ENCODE measurements at regions not wholly inside any gene's neighbourhood (a gene's known extent, or its start where the extent isn't known, plus 50 kb on each side); places are given as distances from the start of the nearest gene placed in this dataset.
A peak's percentile ranks its signal among the peaks of the same experiment; 100 is the strongest.
"Not testable (repeated sequence)": the region's sequence is repeated elsewhere in the genome, so short reads cannot be mapped to it uniquely, and the experiment has no call there.

GRCh38 chr14:89743828-89744227 lies 210.7 kb downstream of the EFCAB11 start:
- no peak for DNase-seq

DNA sequence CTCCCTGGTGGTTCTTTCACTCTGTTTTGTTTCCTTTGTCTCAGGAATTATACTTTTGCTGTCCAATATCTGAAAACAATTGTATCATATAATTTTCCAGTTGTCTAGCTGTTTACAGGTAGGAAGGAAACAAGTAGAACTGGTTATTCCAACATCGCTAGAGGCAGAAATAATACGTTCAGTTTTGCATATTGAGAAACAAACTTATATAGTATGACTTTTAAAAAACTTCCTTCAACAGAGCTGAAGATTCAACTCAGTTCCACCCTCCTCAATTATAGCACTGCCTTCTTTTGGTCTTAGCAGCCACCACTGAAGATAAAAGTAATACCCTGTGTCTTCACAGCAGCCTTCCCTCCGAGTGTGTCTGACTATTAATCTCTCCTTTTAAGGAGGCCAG lies 214.3 kb downstream of the EFCAB11 start:
- no peak for DNase-seq

DNA sequence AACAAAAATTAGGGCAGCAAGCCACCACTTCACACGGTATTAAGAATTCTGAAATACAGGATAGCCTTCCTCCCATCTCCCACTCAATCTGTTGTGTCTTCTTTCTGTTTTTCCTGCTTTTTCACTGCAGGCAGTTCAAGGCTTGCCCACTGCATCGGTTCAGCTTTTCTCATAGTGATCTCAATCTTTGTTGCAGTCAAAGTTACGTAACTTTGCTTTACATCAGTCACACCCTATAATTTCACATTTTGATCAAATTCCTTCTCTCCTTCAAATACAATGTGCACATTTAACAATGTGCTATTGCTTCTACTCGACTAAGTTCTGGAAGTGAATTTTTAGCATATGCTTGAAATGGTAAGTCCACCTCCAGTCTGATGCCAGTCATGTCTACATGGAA lies 217.6 kb downstream of the EFCAB11 start:
- DNase-seq: no peak

DNA sequence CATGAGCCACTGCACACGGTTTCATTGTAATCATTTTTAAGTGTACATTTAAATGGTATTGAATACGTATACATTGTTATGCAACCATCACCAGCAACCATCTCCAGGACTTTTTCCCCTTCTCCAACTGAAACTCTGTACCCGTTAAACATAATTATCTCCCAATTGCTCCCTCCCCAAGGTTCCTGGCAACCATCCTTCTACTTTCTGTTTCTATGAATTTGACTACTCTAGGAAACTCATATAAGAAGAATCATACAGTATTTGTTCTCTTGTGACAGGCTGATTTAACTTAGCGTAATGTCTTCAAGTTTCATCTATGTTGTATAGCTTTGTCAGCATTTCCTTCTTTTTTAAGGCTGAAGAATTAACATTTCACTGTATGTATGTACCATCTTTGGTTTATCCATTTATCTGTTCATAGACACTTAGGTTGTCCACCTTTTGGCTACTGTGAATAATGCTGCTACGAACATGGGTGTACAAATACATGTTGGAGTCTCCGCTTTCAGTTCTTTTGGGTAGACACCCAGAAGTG lies 223.1 kb downstream of the EFCAB11 start:
- DNase-seq: no peak

GRCh38 chr14:89730687-89731086 lies 223.8 kb downstream of the EFCAB11 start:
- DNase-seq: no peak

- DNase-seq: no peak
These were observed 225.6 kb downstream of the EFCAB11 start for GRCh38 chr14:89728964-89729363.

- DNase-seq: not testable (repeated sequence)
These were observed 228.3 kb downstream of the EFCAB11 start for GRCh38 chr14:89726226-89726625.

GRCh38 chr14:89724628-89724960 lies 229.9 kb downstream of the EFCAB11 start:
- DNase-seq: no peak

- no peak for DNase-seq
These were observed 230.5 kb downstream of the EFCAB11 start for GRCh38 chr14:89723930-89724627.

GRCh38 chr14:89721956-89722355 lies 232.6 kb downstream of the EFCAB11 start:
- no peak for DNase-seq

- DNase-seq: no peak
These were observed 233.5 kb downstream of the EFCAB11 start for GRCh38 chr14:89720741-89721729.

DNA sequence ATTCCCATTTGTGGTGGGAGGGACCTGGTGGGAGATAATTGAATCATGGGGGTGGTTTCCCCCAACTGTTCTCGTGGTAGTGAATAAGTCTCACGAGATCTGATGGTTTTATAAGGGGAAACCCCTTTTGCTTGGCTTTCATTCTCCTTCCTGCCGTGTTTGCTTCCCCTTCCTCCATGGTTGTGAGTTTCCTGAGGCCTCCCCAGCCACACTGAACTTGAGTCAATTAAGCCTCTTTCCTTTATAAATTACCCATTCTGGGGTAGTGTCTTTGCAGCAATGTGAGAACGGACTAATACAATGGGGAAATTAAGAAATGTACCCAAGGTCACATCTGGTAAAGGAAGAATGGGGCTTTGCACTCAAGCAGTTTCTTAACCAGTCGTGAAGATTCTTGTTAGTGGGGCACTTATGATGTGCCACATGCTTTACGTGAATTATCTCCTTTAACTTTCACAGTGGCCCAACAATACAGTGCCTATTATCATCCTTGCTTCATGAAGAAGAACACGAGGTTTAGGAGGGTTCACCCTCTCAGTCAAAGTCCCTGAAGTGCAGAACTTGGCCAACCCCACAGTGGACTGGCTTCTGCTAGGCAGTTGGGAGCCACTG lies 234.3 kb downstream of the EFCAB11 start:
- DNase-seq: no peak

GRCh38 chr14:89719366-89720075 lies 235.0 kb downstream of the EFCAB11 start:
- DNase-seq: no peak

- no peak for DNase-seq
These were observed 245.4 kb downstream of the EFCAB11 start for GRCh38 chr14:89708982-89709625.

DNA sequence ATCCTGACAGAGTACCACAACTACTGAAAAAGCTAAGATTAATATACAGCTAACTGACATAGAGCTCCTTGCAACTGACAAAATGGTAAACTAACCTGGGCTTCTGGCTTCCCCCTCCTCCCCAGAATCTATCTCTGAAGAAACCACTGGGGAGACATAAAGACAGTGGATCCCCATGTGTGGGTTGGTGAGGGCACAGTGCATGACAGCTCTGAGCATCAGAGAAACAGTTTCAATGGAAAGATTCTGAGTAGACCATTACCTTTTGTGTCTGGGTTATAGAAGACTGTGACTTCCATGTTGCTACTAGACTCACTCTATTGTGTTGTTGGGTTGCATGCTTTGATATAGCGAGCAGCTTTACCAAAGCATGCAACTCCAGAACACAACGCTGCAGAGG lies 247.4 kb downstream of the EFCAB11 start:
- DNase-seq: no peak

GRCh38 chr14:89702876-89703200 lies 251.7 kb downstream of the EFCAB11 start:
- DNase-seq: no peak

- DNase-seq: no peak
These were observed 252.3 kb downstream of the EFCAB11 start for GRCh38 chr14:89702073-89702875.

GRCh38 chr14:89701211-89702043 lies 253.1 kb downstream of the EFCAB11 start:
- peak; percentile 54 to 78 for DNase-seq

DNA sequence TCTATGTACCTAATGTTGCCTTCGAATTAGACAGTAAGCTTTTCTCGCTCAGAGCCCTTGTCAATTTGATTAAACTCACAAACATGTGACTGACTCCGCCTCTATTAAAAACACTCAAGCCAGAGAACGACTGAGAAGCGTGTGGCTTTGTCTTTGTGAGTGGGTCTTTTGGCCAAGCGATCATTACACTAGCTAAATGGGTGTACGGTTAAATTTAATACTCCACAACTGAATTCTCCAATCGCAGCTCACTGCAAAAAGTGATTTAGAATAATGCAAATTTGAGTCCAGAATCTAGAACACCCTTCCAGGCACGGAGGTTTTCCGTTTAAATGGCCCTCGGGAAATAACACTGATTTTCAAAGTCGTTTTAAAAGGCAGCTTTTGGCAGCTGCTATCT lies 253.7 kb downstream of the EFCAB11 start:
- no peak for DNase-seq

DNA sequence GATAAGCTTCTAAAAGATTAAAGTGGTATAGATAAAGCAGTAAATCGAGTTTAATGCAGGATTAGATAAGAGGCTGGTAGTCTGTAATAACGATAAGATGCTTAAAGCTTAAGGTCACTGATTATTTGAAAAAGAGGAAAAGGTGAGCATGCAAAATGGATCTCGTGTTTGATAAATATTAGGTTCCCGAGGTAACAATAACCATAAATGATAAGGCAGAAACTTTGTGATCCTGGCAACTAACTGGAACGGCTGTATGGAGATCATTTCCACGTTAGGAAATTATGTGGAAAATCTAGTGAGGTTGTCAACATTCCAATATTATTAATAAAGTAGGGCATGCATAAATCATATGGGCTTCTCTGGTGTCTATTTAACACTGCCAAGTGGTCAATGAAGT lies 255.5 kb downstream of the EFCAB11 start:
- DNase-seq: no peak
